ENCODE measurements at regions not wholly inside any gene's neighbourhood (a gene's known extent, or its start where the extent isn't known, plus 50 kb on each side); places are given as distances from the start of the nearest gene placed in this dataset.

DNA sequence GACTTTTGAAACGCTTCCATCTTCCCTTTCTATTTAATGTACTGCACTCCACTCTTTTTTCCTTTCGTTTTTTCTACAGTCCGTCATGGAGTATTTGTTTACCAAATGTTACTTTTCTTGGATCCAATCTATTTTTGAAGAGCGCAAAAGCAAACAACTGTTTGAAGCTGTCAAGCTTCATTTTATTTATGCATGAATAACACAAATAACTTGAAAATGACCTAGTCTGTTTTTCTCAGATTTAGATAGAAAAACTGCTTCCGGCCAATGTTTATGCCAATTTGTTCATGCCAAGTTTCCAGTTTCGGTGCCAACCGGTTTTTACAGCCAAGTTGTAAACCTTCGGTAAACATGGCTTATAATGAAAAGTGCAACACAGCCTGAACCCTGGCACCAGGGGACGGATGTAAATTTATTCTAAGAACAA lies 150.9 kb upstream of the KLF6 start (continued):
- TF ChIP-seq, protein P1, sequence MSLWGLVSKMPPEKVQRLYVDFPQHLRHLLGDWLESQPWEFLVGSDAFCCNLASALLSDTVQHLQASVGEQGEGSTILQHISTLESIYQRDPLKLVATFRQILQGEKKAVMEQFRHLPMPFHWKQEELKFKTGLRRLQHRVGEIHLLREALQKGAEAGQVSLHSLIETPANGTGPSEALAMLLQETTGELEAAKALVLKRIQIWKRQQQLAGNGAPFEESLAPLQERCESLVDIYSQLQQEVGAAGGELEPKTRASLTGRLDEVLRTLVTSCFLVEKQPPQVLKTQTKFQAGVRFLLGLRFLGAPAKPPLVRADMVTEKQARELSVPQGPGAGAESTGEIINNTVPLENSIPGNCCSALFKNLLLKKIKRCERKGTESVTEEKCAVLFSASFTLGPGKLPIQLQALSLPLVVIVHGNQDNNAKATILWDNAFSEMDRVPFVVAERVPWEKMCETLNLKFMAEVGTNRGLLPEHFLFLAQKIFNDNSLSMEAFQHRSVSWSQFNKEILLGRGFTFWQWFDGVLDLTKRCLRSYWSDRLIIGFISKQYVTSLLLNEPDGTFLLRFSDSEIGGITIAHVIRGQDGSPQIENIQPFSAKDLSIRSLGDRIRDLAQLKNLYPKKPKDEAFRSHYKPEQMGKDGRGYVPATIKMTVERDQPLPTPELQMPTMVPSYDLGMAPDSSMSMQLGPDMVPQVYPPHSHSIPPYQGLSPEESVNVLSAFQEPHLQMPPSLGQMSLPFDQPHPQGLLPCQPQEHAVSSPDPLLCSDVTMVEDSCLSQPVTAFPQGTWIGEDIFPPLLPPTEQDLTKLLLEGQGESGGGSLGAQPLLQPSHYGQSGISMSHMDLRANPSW (CRISPR knock-in tag; conservative IDR thresholded peaks at IDR 0.05; ENCODE audit: low read depth) = no peak

DNA sequence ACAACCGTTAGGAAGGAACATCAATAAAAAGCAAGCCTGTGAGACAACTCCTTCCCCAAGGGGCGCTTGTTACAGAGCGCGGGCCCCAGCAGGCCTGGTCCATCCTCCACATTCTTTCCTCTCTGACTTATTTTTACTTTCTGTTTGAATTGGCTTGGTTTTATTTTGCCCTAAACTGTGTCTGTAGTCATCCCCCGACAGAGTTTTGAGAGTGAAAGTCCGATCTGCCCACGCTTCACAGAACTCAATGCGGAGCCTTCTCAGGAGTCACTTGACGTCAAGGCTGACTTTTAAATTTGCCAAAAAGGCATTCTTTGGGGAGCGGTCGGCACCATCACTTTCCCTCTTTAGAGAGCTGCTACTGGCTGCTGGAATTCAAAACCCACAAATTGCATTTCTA lies 150.1 kb upstream of the KLF6 start:
- Mint-ChIP-seq H3K27me3 (ENCODE audit: low read depth) (no peaks in the 10 kb centered on the region), H3K4me1 (0 out of 2 replicates have a peak, but pooled peaks cover 5% of the 10 kb centered on the region), H3K4me3 (no peak overlapping the region), H3K36me3 (no peaks in the 10 kb centered on the region), H3K27ac (no peak overlapping the region), H3K9me3 (no peaks in the 10 kb centered on the region)
- DNase-seq (ENCODE audit: low spot score) = no peak
- no peak for ATAC-seq
- POLR2A ChIA-PET = no interaction called here
- CTCF ChIA-PET = no interaction called here
- TF ChIP-seq NR2C2 (CRISPR knock-in tag; IDR thresholded peaks at IDR 0.05) (no peak), NFE2L1 (CRISPR knock-in tag; IDR thresholded peaks at IDR 0.05) (no peak), RELA (CRISPR knock-in tag; IDR thresholded peaks at IDR 0.05; ENCODE audit: borderline replicate concordance) (no peak), ESRRA (CRISPR knock-in tag; IDR thresholded peaks at IDR 0.05; ENCODE audit: borderline replicate concordance) (no peak), MXD4 (CRISPR knock-in tag; IDR thresholded peaks at IDR 0.05; ENCODE audit: borderline replicate concordance) (no peak), HMGA2 (CRISPR knock-in tag; IDR thresholded peaks at IDR 0.05) (no peak), ZNF317 (CRISPR knock-in tag; IDR thresholded peaks at IDR 0.05; ENCODE audit: borderline replicate concordance, low read depth) (no peak), ZNF138 (CRISPR knock-in tag; conservative IDR thresholded peaks at IDR 0.05) (no peak)
- TF ChIP-seq, protein P2, sequence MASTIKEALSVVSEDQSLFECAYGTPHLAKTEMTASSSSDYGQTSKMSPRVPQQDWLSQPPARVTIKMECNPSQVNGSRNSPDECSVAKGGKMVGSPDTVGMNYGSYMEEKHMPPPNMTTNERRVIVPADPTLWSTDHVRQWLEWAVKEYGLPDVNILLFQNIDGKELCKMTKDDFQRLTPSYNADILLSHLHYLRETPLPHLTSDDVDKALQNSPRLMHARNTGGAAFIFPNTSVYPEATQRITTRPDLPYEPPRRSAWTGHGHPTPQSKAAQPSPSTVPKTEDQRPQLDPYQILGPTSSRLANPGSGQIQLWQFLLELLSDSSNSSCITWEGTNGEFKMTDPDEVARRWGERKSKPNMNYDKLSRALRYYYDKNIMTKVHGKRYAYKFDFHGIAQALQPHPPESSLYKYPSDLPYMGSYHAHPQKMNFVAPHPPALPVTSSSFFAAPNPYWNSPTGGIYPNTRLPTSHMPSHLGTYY (CRISPR knock-in tag; IDR thresholded peaks at IDR 0.05) = no peak
- TF ChIP-seq, protein P3, sequence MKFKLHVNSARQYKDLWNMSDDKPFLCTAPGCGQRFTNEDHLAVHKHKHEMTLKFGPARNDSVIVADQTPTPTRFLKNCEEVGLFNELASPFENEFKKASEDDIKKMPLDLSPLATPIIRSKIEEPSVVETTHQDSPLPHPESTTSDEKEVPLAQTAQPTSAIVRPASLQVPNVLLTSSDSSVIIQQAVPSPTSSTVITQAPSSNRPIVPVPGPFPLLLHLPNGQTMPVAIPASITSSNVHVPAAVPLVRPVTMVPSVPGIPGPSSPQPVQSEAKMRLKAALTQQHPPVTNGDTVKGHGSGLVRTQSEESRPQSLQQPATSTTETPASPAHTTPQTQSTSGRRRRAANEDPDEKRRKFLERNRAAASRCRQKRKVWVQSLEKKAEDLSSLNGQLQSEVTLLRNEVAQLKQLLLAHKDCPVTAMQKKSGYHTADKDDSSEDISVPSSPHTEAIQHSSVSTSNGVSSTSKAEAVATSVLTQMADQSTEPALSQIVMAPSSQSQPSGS (CRISPR knock-in tag; IDR thresholded peaks at IDR 0.05; ENCODE audit: borderline replicate concordance, low read depth) = no peak
- TF ChIP-seq, protein P4, sequence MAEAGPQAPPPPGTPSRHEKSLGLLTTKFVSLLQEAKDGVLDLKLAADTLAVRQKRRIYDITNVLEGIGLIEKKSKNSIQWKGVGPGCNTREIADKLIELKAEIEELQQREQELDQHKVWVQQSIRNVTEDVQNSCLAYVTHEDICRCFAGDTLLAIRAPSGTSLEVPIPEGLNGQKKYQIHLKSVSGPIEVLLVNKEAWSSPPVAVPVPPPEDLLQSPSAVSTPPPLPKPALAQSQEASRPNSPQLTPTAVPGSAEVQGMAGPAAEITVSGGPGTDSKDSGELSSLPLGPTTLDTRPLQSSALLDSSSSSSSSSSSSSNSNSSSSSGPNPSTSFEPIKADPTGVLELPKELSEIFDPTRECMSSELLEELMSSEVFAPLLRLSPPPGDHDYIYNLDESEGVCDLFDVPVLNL (CRISPR knock-in tag; IDR thresholded peaks at IDR 0.05; ENCODE audit: borderline replicate concordance, low read depth) = no peak
- TF ChIP-seq, protein P5, sequence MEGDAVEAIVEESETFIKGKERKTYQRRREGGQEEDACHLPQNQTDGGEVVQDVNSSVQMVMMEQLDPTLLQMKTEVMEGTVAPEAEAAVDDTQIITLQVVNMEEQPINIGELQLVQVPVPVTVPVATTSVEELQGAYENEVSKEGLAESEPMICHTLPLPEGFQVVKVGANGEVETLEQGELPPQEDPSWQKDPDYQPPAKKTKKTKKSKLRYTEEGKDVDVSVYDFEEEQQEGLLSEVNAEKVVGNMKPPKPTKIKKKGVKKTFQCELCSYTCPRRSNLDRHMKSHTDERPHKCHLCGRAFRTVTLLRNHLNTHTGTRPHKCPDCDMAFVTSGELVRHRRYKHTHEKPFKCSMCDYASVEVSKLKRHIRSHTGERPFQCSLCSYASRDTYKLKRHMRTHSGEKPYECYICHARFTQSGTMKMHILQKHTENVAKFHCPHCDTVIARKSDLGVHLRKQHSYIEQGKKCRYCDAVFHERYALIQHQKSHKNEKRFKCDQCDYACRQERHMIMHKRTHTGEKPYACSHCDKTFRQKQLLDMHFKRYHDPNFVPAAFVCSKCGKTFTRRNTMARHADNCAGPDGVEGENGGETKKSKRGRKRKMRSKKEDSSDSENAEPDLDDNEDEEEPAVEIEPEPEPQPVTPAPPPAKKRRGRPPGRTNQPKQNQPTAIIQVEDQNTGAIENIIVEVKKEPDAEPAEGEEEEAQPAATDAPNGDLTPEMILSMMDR (IDR thresholded peaks at IDR 0.05) = no peak

DNA sequence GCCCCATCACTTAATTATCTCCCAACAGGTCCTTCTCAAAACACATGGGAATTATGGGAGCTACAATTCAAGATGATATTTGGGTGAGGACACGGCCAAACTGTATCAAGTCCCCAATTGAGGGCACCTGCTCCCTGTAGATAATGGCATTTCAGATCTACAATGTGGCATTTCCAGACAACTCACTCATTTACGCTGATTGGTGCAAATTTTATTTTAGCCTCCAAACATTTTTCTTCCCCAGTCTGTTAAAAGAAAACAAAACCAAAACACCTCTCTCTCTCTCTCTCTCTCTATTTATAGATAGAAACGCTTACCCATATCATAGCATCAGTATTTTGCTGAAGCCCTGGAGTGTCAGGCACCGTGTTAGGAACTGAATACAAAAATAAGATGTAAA lies 148.7 kb upstream of the KLF6 start:
- CTCF ChIA-PET = no interaction called here

More for the DNA sequence above, 148.7 kb upstream of the KLF6 start:
- H3K36me3 Mint-ChIP-seq = no peaks in the 10 kb centered on the region
- no peak overlapping the region for H3K4me3 Mint-ChIP-seq
- TF ChIP-seq ZNF121 (CRISPR knock-in tag; IDR thresholded peaks at IDR 0.05) (no peak), EMX1 (CRISPR knock-in tag; IDR thresholded peaks at IDR 0.05) (no peak)
- TF ChIP-seq, protein P3 (CRISPR knock-in tag; IDR thresholded peaks at IDR 0.05; ENCODE audit: borderline replicate concordance, low read depth) = no peak
- TF ChIP-seq, protein P2 (CRISPR knock-in tag; IDR thresholded peaks at IDR 0.05) = no peak
- TF ChIP-seq, protein P6, sequence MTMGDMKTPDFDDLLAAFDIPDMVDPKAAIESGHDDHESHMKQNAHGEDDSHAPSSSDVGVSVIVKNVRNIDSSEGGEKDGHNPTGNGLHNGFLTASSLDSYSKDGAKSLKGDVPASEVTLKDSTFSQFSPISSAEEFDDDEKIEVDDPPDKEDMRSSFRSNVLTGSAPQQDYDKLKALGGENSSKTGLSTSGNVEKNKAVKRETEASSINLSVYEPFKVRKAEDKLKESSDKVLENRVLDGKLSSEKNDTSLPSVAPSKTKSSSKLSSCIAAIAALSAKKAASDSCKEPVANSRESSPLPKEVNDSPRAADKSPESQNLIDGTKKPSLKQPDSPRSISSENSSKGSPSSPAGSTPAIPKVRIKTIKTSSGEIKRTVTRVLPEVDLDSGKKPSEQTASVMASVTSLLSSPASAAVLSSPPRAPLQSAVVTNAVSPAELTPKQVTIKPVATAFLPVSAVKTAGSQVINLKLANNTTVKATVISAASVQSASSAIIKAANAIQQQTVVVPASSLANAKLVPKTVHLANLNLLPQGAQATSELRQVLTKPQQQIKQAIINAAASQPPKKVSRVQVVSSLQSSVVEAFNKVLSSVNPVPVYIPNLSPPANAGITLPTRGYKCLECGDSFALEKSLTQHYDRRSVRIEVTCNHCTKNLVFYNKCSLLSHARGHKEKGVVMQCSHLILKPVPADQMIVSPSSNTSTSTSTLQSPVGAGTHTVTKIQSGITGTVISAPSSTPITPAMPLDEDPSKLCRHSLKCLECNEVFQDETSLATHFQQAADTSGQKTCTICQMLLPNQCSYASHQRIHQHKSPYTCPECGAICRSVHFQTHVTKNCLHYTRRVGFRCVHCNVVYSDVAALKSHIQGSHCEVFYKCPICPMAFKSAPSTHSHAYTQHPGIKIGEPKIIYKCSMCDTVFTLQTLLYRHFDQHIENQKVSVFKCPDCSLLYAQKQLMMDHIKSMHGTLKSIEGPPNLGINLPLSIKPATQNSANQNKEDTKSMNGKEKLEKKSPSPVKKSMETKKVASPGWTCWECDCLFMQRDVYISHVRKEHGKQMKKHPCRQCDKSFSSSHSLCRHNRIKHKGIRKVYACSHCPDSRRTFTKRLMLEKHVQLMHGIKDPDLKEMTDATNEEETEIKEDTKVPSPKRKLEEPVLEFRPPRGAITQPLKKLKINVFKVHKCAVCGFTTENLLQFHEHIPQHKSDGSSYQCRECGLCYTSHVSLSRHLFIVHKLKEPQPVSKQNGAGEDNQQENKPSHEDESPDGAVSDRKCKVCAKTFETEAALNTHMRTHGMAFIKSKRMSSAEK (CRISPR knock-in tag; IDR thresholded peaks at IDR 0.05; ENCODE audit: borderline replicate concordance) = no peak
- ATAC-seq = no peak
- 0 out of 2 replicates have a peak, but pooled peaks cover 5% of the 10 kb centered on the region for H3K4me1 Mint-ChIP-seq
- no peaks in the 10 kb centered on the region for H3K27me3 Mint-ChIP-seq (ENCODE audit: low read depth)
- no peaks in the 10 kb centered on the region for H3K9me3 Mint-ChIP-seq
- DNase-seq (ENCODE audit: low spot score) = no peak
- H3K27ac Mint-ChIP-seq = no peak overlapping the region
- POLR2A ChIA-PET = no interaction called here
